Epithelial cell of proximal tubule (primary cell): ENCODE measurements at regions not wholly inside any gene's neighbourhood (a gene's known extent, or its start where the extent isn't known, plus 50 kb on each side); places are given as distances from the start of the nearest gene placed in this dataset.
"Not testable (repeated sequence)": the region's sequence is repeated elsewhere in the genome, so short reads cannot be mapped to it uniquely, and the experiment has no call there.

Experiments used
- DNase-seq: peaks from one replicate; pipeline ENCODE4 v3.0.0-alpha.2; 2011; ENCODE audit warnings: low read depth
- H3K4me3 ChIP-seq: 2 replicates; pipeline ENCODE4 v1.5.1; 2011; ENCODE audit warnings: low read depth, mild to moderate bottlenecking, low read length
- TF ChIP-seq, protein P1 (sequence below): conservative IDR thresholded peaks from 2 replicates; pipeline ENCODE4 v1.5.1; 2012; ENCODE audit warnings: low read depth, mild to moderate bottlenecking, low read length

DNA sequence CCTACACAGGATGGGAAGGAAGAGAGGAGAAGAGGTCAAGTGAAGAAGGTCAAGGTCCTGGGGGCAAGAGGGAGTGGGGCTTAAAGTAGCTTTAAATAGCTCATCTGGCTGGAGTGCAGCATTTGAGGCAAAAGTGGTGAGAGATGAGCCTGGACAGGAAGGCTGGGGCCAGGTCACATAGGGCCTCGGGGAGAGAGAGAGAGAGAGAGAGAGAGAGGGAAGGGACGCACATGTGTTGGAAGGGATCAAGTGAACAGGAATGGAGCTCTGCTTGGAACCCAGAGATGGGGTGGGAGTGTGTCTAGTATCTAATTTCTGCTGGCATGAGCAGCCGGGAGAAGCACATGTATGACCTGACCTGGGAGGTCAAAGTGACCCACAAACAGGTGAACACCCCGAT is 407.5 kb downstream of the MED13L start:
- TF ChIP-seq, protein P1, sequence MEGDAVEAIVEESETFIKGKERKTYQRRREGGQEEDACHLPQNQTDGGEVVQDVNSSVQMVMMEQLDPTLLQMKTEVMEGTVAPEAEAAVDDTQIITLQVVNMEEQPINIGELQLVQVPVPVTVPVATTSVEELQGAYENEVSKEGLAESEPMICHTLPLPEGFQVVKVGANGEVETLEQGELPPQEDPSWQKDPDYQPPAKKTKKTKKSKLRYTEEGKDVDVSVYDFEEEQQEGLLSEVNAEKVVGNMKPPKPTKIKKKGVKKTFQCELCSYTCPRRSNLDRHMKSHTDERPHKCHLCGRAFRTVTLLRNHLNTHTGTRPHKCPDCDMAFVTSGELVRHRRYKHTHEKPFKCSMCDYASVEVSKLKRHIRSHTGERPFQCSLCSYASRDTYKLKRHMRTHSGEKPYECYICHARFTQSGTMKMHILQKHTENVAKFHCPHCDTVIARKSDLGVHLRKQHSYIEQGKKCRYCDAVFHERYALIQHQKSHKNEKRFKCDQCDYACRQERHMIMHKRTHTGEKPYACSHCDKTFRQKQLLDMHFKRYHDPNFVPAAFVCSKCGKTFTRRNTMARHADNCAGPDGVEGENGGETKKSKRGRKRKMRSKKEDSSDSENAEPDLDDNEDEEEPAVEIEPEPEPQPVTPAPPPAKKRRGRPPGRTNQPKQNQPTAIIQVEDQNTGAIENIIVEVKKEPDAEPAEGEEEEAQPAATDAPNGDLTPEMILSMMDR = no peak
- no peak overlapping the region for H3K4me3 ChIP-seq
- no peak for DNase-seq

DNA sequence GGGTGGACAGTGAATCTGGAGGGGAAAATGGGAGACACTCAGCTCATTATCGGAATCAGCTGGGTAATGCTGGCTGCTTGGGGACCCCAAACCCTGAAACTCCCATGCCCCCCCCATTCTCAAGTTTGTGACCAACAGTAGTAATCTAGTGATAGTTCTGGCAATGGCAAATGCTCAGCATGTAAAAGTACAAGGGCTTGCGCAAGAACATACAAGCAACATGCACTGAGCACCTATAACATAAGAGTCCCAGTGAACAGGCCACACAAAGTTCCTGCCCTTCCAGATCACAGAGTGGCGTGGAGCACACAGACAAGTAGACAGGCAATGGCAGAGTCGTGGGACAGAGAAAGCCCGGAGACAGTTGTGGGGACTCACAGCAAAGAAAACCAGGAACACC is 407.9 kb downstream of the MED13L start:
- no peak for DNase-seq
- TF ChIP-seq, protein P1 = no peak
- no peak overlapping the region for H3K4me3 ChIP-seq

DNA sequence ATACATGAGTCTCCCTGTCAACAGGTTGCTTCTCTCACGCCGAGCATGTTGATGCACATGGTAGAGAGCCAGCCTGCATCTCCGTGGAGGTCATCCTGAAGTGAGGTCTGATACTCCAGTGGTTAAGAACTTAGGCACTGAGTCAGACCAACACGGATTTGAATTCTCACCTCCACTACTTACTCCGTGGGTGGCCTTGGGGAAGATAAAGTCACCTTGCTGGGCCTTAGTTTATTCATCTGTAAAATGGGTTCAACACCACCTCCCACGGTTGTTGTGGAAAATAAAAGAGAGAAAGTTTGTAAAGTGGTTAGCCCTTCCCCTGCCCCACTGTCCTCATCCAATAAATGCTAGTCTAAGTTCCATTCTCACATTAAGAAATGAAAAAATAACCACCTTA is 408.9 kb downstream of the MED13L start:
- TF ChIP-seq, protein P1 = no peak
- H3K4me3 ChIP-seq = no peak overlapping the region
- DNase-seq = no peak

DNA sequence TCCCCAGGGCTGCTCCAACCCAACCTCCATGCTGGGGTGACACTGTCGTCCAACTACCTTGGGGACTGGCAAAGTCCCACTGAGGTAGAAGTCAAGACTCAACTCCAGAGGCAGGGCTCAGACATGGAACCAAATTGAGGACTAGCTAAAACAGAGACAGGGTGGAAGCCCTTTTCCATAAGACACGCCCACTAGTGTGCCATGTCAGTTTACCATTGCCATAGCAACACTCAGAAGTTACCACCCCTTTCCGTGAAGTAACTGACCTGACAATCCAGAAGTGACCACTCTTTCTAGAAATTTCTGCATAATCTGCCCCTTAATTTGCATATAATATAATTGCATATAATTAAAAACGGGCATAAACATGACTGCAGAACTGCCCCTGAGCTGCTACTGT is 409.6 kb downstream of the MED13L start:
- TF ChIP-seq, protein P1 = no peak
- no peak overlapping the region for H3K4me3 ChIP-seq
- no peak for DNase-seq

DNA sequence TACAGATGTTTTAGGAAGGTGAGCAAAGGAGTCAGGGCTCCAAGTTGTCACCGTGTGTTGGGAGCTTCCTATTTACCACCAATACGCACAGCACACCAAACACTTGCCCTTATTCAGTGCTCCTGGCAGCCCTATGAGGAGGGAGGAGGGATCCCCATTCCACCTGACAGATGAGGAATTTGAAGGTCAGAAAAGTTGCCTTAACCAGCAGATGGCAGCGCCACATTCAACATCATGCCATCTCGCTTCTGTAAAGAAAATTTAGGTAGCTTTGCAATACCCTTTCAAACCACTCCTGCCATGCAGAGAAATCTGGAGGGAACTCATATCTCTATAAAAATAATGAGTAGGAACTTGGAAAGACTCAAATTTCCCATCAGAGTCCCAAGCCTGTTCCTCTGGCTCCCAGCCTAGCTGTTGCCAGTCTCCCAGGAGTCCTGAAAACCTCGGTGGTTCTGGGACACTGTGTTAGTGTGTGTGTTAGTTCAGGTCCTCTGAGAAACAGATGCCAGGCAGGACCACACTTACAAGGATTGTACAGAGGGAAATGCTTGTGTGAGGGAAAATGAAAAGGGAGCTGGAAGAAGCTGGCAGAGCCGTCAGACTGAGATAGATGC is 410.5 kb downstream of the MED13L start:
- H3K4me3 ChIP-seq = no peak overlapping the region
- no peak for DNase-seq
- TF ChIP-seq, protein P1 = peak; percentile 19

DNA sequence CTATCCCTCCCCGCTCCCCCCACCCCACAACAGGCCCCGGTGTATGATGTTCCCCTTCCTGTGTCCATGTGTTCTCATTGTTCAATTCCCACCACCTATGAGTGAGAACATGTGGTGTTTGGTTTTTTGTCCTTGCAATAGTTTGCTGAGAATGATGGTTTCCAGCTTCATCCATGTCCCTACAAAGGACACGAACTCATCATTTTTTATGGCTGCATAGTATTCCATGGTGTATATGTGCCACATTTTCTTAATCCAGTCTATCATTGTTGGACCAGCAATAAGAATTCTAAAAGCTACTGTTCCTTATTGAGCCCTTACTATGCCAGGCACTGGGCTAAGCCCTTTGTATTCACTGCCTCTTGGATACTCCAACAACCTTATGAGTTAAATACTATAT is 411.2 kb downstream of the MED13L start:
- DNase-seq, H3K4me3 ChIP-seq: not testable (repeated sequence)

DNA sequence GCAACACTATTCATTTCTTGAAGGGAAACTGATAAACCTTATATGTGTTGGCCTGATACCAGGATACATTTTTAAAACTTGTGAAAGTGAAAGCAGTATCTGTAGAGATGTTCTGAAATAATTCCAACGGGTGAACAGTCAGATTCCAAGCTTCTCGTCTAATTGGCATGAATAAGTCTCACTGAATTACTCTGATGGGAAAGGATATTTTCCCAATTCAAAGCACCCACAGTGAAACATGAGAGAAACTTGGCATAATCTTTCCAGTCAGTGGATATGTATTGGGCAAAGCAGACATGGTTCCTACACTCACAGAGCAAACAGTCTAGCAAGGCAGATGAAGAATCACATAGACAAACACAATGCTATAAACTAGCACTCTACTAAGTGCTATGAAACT is 413.1 kb downstream of the MED13L start:
- no peak for DNase-seq
- TF ChIP-seq, protein P1 = no peak
- H3K4me3 ChIP-seq = no peak overlapping the region

DNA sequence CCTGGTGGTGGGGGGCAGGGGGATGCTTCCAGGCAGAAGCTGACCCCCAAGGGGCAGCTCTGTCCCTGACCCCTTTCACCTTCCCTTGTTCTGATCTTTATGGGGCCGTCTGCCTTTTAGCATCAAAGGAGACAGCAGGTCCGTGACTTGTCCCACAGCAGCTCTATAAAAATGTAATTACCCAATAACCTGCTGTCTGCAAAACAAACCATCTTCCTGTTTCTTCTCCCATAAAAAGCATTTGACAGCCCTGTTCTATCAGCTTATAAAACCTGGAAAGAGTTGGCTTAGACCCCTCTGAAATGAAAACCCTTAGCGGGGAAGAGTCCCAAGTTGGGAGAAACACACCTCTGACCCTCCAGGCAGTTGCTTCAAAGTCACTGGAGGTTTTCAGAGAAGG is 416.9 kb downstream of the MED13L start:
- no peak for DNase-seq
- H3K4me3 ChIP-seq = no peak overlapping the region
- TF ChIP-seq, protein P1 = no peak
